ENCODE measurements at regions not wholly inside any gene's neighbourhood (a gene's known extent, or its start where the extent isn't known, plus 50 kb on each side); places are given as distances from the start of the nearest gene placed in this dataset.

- no peak for DNase-seq (ENCODE audit: low read depth in 1 of 2, low spot score in 1 of 2)
- Histone ChIP-seq H3K27me3 (ENCODE audit: insufficient read depth, poor library complexity, severe bottlenecking) (peaks cover 2% of the 10 kb centered on the region), H3K4me3 (replicated peaks; ENCODE audit: insufficient read depth, low read length) (no peak overlapping the region), H3K27ac (replicated peaks) (no peak overlapping the region)
- no peak for TF ChIP-seq POLR2AphosphoS5 (IDR thresholded peaks at IDR 0.05; ENCODE audit: low read depth)
- no peak for TF ChIP-seq REST (IDR thresholded peaks at IDR 0.05; ENCODE audit: insufficient replicate concordance, low read depth)
- no peak for TF ChIP-seq CTCF (IDR thresholded peaks at IDR 0.05; ENCODE audit: insufficient read depth, low read length)
- TF ChIP-seq SPI1 (IDR thresholded peaks at IDR 0.05; ENCODE audit: borderline replicate concordance, low read depth) = no peak
- no peak for TF ChIP-seq GABPA (IDR thresholded peaks at IDR 0.05; ENCODE audit: low read depth)
Observed at GRCh38 chr3:124425972-124426371, 304.3 kb upstream of the UMPS start.

- Histone ChIP-seq H3K4me3 (replicated peaks; ENCODE audit: insufficient read depth, low read length) (no peak overlapping the region), H3K27ac (replicated peaks) (no peak overlapping the region), H3K27me3 (ENCODE audit: insufficient read depth, poor library complexity, severe bottlenecking) (peaks cover 2% of the 10 kb centered on the region)
- DNase-seq (ENCODE audit: low read depth in 1 of 2, low spot score in 1 of 2) = no peak
- TF ChIP-seq GABPA (IDR thresholded peaks at IDR 0.05; ENCODE audit: low read depth) (no peak), SPI1 (IDR thresholded peaks at IDR 0.05; ENCODE audit: borderline replicate concordance, low read depth) (no peak), REST (IDR thresholded peaks at IDR 0.05; ENCODE audit: insufficient replicate concordance, low read depth) (no peak), POLR2AphosphoS5 (IDR thresholded peaks at IDR 0.05; ENCODE audit: low read depth) (no peak)
Observed at GRCh38 chr3:124428372-124429128, 301.7 kb upstream of the UMPS start.

GRCh38 chr3:124429129-124429815 lies 301.0 kb upstream of the UMPS start:
- peaks cover 2% of the 10 kb centered on the region for H3K27me3 ChIP-seq (ENCODE audit: insufficient read depth, poor library complexity, severe bottlenecking)
- TF ChIP-seq REST (IDR thresholded peaks at IDR 0.05; ENCODE audit: insufficient replicate concordance, low read depth) (no peak), SPI1 (IDR thresholded peaks at IDR 0.05; ENCODE audit: borderline replicate concordance, low read depth) (no peak), POLR2AphosphoS5 (IDR thresholded peaks at IDR 0.05; ENCODE audit: low read depth) (no peak), CTCF (IDR thresholded peaks at IDR 0.05; ENCODE audit: insufficient read depth, low read length) (no peak), GABPA (IDR thresholded peaks at IDR 0.05; ENCODE audit: low read depth) (no peak)
- H3K4me3 ChIP-seq (replicated peaks; ENCODE audit: insufficient read depth, low read length) = no peak overlapping the region
- DNase-seq (ENCODE audit: low read depth in 1 of 2, low spot score in 1 of 2) = no peak
- H3K27ac ChIP-seq (replicated peaks) = no peak overlapping the region
